Neutrophil (primary cell): ENCODE measurements at regions not wholly inside any gene's neighbourhood (a gene's known extent, or its start where the extent isn't known, plus 50 kb on each side); places are given as distances from the start of the nearest gene placed in this dataset.

ENCODE experiments used
- H3K27ac ChIP-seq: fragments of 200-600 bp; sonication (generic); 2 replicates; pipeline ENCODE4 v1.5.1; 2016; ENCODE audit warnings: mild to moderate bottlenecking, moderate library complexity
- H3K27me3 ChIP-seq: fragments of 200-600 bp; sonication (generic); 2 replicates; pipeline ENCODE4 v1.6.0; 2016; ENCODE audit warnings: mild to moderate bottlenecking
- H3K36me3 ChIP-seq: fragments of 200-600 bp; sonication (generic); 2 replicates; pipeline ENCODE4 v1.5.1; 2017
- H3K4me1 ChIP-seq, 2 experiments: fragments of 200-600 bp in 1 of 2; sonication (generic) in 1 of 2; 1 replicate in 1 of 2; 2 replicates in 1 of 2; pipeline versions ENCODE4 v1.5.1 to v1.6.1; 2013 to 2016; ENCODE audit warnings: low read depth in 1 of 2, low read length in 1 of 2, mild to moderate bottlenecking in 1 of 2, moderate library complexity in 1 of 2; ENCODE audit not compliant: control insufficient read depth in 1 of 2, insufficient read depth in 1 of 2
- H3K4me3 ChIP-seq, 2 experiments: fragments of 200-600 bp in 1 of 2; sonication (generic) in 1 of 2; 1 replicate in 1 of 2; 2 replicates in 1 of 2; pipeline ENCODE4 v1.5.1; 2013 to 2016; ENCODE audit warnings: low read depth in 1 of 2, low read length in 1 of 2, mild to moderate bottlenecking in 1 of 2, moderate library complexity in 1 of 2
- H3K9me3 ChIP-seq: fragments of 200-600 bp; sonication (generic); 2 replicates; pipeline ENCODE4 v1.5.1; 2016
- TF ChIP-seq, protein P1 (sequence below): fragments of 200-600 bp; sonication (generic); IDR thresholded peaks from 2 replicates; pipeline ENCODE4 v1.5.1; 2016; ENCODE audit warnings: antibody characterized with exemption

DNA sequence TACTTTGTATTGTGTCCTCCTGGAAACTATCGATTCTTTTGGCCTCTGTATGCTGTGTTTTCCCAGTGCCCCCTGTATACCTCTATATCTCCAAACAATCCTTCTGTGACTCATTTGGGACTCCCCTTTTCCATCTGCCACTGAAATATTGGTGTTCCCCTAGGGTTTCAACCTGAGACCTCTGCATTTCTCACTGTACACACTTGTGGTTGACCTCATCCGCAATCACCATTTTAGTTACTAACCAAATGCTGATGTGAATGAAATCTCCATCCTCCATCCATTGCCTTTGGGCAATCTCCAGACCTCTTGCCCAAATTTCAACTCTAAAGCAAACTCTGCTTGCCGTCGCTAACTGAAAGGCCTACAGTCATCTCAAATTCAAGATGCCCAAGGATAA is 190.6 kb upstream of the PLET1 start:
- no peaks in the 10 kb centered on the region for H3K27me3 ChIP-seq
- H3K27ac ChIP-seq: no peak overlapping the region
- H3K36me3 ChIP-seq: no peaks in the 10 kb centered on the region
- no peak overlapping the region for H3K4me3 ChIP-seq
- TF ChIP-seq, protein P1, sequence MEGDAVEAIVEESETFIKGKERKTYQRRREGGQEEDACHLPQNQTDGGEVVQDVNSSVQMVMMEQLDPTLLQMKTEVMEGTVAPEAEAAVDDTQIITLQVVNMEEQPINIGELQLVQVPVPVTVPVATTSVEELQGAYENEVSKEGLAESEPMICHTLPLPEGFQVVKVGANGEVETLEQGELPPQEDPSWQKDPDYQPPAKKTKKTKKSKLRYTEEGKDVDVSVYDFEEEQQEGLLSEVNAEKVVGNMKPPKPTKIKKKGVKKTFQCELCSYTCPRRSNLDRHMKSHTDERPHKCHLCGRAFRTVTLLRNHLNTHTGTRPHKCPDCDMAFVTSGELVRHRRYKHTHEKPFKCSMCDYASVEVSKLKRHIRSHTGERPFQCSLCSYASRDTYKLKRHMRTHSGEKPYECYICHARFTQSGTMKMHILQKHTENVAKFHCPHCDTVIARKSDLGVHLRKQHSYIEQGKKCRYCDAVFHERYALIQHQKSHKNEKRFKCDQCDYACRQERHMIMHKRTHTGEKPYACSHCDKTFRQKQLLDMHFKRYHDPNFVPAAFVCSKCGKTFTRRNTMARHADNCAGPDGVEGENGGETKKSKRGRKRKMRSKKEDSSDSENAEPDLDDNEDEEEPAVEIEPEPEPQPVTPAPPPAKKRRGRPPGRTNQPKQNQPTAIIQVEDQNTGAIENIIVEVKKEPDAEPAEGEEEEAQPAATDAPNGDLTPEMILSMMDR: no peak
- H3K9me3 ChIP-seq: no peaks in the 10 kb centered on the region
- no peaks in the 10 kb centered on the region for H3K4me1 ChIP-seq

DNA sequence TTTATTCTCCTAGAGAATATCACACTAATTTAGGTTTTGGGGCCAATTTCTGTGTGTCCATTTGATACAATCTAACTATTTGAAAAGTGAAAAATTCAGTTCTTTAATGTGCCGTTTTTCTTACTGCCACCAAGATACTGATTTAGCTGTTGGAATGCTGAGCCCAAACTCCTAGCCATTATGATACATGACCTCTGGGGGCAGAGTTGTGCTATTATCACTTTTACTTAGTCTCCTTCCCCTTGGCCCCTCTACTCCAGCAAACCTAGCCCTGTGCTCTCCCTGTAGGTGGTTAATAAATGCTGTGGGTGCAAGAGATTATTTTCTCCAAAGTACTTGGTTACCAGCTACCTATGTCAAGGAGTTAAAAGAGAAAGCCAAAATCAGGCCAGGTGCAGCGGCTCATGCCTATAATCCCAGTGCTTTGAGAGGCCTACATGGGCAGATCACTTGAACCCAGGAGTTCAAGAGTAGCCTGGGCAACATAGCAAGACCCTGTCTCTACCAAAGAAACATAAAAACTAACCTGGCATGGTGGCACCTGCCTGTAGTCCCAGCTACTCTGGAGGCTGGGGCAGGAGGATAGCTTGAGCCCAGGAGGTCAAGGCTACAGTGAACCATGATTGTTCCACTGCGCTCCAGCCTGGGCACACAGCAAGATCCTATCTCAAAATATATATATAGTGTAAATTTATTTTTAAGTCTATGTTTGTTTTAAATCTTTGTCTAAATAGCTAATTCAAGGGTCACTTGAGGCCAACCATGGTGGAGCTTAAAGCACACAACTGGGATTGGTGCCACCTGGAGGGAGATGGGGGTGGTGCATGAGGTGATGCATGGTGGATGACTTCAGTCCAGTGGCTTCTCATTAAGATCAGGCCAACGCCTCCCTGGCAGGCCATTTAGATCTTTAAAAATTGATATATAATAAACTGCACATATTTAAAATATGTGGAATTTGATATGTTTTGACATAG is 193.2 kb upstream of the PLET1 start:
- TF ChIP-seq, protein P1: peak; percentile 37
- Histone ChIP-seq H3K4me3 (no peak overlapping the region), H3K36me3 (no peaks in the 10 kb centered on the region), H3K9me3 (no peaks in the 10 kb centered on the region), H3K4me1 (no peaks in the 10 kb centered on the region), H3K27ac (no peak overlapping the region), H3K27me3 (no peaks in the 10 kb centered on the region)

DNA sequence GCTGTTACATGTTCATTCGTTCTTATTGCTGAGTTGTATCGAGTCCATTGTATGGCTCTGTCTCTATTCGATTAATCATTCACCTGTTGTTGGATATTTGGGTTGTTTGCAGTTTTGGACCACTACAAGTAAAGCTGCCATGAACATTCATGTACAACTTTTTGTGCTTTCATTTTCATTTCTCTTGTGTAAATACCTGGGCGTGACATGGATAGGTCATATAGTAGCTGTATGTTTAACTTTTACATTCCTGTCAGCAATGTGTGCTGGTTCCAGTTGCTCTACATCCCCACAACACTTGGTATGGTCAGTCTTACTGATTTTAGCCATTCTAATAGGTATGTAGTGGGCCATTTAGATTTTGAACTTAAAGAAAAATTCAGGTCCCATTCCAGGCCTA is 194.2 kb upstream of the PLET1 start:
- Histone ChIP-seq H3K27me3 (no peaks in the 10 kb centered on the region), H3K4me3 (no peak overlapping the region), H3K27ac (no peak overlapping the region), H3K36me3 (no peaks in the 10 kb centered on the region), H3K9me3 (no peaks in the 10 kb centered on the region), H3K4me1 (no peaks in the 10 kb centered on the region)
- TF ChIP-seq, protein P1: no peak

DNA sequence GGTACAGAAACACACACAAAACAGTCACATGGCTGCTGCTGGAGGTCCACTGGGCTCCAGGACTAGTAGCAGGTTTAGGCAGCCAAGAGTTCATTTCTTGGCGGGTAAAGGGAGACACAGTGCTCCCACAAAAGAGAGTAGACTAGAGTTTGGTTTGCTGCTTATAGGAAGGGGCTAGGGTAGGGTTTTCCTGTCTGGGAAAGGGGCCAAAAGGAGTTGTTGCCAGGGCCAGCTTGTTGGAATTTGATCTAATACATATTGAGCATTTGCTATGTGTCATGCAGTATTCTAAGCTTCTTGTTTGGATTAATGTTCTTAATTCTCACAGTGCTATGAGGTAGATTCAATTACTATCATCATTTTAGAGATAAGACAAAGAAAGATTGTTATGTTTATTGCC is 195.1 kb upstream of the PLET1 start:
- no peaks in the 10 kb centered on the region for H3K4me1 ChIP-seq
- TF ChIP-seq, protein P1: no peak
- H3K9me3 ChIP-seq: no peaks in the 10 kb centered on the region
- H3K36me3 ChIP-seq: no peaks in the 10 kb centered on the region
- no peaks in the 10 kb centered on the region for H3K27me3 ChIP-seq
- H3K4me3 ChIP-seq: no peak overlapping the region
- H3K27ac ChIP-seq: no peak overlapping the region

DNA sequence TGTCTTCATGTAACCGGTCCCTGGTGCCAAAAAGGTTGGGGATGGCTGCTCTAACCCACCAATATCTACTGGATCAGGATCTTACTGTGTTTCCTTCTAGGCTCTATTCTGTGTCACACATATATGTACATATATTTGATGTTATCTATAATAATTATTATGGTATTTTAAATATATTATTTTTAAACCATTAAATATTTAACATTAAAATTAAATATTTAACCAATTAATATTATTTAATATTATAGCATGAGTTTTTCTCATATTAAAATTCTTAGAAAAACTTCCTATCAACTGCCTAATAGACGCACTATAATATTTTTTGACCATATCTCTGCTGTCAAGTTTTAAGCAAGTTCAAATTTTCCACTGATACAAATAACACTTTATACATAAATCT is 196.9 kb upstream of the PLET1 start:
- TF ChIP-seq, protein P1: no peak
- Histone ChIP-seq H3K27me3 (no peaks in the 10 kb centered on the region), H3K36me3 (no peaks in the 10 kb centered on the region), H3K27ac (no peak overlapping the region), H3K4me3 (no peak overlapping the region), H3K4me1 (no peaks in the 10 kb centered on the region), H3K9me3 (no peaks in the 10 kb centered on the region)
